ENCODE measurements at regions not wholly inside any gene's neighbourhood (a gene's known extent, or its start where the extent isn't known, plus 50 kb on each side); places are given as distances from the start of the nearest gene placed in this dataset.
"Not testable (repeated sequence)": the region's sequence is repeated elsewhere in the genome, so short reads cannot be mapped to it uniquely, and the experiment has no call there.

DNA sequence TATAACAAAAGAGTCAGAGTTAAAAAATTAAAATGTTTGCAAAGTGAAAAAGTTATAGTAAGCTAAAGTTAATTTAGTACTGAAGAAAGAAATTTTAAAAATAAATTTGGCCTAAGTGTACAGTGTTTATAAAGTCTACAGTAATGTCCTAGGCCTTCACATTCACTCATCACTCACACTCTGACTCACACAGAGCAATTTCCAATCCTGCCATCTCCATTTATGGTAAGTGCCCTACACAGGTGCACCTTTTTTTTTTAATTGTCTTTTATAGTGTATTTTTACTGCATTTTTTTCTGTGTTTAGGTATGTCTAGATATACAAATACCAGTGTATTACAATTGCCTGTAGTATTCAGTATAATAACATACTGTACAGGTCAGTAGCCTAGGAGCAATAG is 562.9 kb downstream of the PIK3C3 start:
- H3K27ac ChIP-seq = no peak overlapping the region
- H3K27me3 ChIP-seq (ENCODE audit: control insufficient read depth, insufficient read depth, low read length) = no peaks in the 10 kb centered on the region
- no peak overlapping the region for H2AFZ ChIP-seq
- no peak overlapping the region for H3K4me3 ChIP-seq (ENCODE audit: low read depth, low read length)
- no peaks in the 10 kb centered on the region for H3K9me3 ChIP-seq (ENCODE audit: control insufficient read depth, low read length)
- H3K79me2 ChIP-seq = no peaks in the 10 kb centered on the region
- H3K36me3 ChIP-seq (ENCODE audit: control insufficient read depth, insufficient read depth, low read length) = no peaks in the 10 kb centered on the region
- no peak overlapping the region for H3K4me2 ChIP-seq (ENCODE audit: low read length)
- H3K9ac ChIP-seq = no peak overlapping the region
- no peaks in the 10 kb centered on the region for H3K4me1 ChIP-seq
- TF ChIP-seq, protein P1, sequence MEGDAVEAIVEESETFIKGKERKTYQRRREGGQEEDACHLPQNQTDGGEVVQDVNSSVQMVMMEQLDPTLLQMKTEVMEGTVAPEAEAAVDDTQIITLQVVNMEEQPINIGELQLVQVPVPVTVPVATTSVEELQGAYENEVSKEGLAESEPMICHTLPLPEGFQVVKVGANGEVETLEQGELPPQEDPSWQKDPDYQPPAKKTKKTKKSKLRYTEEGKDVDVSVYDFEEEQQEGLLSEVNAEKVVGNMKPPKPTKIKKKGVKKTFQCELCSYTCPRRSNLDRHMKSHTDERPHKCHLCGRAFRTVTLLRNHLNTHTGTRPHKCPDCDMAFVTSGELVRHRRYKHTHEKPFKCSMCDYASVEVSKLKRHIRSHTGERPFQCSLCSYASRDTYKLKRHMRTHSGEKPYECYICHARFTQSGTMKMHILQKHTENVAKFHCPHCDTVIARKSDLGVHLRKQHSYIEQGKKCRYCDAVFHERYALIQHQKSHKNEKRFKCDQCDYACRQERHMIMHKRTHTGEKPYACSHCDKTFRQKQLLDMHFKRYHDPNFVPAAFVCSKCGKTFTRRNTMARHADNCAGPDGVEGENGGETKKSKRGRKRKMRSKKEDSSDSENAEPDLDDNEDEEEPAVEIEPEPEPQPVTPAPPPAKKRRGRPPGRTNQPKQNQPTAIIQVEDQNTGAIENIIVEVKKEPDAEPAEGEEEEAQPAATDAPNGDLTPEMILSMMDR (IDR thresholded peaks at IDR 0.05) = no peak

DNA sequence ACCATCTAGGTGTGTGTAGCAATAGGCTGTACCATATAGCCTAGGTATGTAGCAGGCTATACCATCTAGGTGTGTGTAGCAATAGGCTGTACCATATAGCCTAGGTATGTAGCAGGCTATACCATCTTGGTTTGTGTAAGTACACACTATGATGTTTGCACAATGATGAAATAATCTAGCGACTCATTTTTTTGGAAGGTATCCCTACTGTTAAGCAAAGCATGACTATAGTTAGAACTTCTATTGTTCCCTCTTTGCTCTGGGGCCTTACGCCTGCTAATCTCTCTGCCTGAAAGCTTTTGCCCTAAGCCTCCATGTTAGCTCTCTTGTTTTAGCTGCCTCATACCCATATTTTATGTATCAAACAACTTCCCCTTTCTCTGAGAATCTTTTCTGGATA is 563.3 kb downstream of the PIK3C3 start:
- H3K36me3 ChIP-seq (ENCODE audit: control insufficient read depth, insufficient read depth, low read length); H3K4me2 ChIP-seq (ENCODE audit: low read length); H3K27me3 ChIP-seq (ENCODE audit: control insufficient read depth, insufficient read depth, low read length); H3K27ac ChIP-seq; H3K79me2 ChIP-seq; H3K4me3 ChIP-seq (ENCODE audit: low read depth, low read length); H3K4me1 ChIP-seq; H3K9ac ChIP-seq; H3K9me3 ChIP-seq (ENCODE audit: control insufficient read depth, low read length); H2AFZ ChIP-seq: not testable (repeated sequence)

- Histone ChIP-seq H3K9ac (no peak overlapping the region), H3K4me1 (no peaks in the 10 kb centered on the region), H3K36me3 (ENCODE audit: control insufficient read depth, insufficient read depth, low read length) (no peaks in the 10 kb centered on the region), H3K4me2 (ENCODE audit: low read length) (no peak overlapping the region), H3K27me3 (ENCODE audit: control insufficient read depth, insufficient read depth, low read length) (no peaks in the 10 kb centered on the region), H3K9me3 (ENCODE audit: control insufficient read depth, low read length) (no peaks in the 10 kb centered on the region), H2AFZ (no peak overlapping the region), H3K4me3 (ENCODE audit: low read depth, low read length) (no peak overlapping the region), H3K27ac (no peak overlapping the region), H3K79me2 (no peaks in the 10 kb centered on the region)
- TF ChIP-seq, protein P1 (IDR thresholded peaks at IDR 0.05) = no peak
These were observed 565.1 kb downstream of the PIK3C3 start for GRCh38 chr18:42520138-42520537.

DNA sequence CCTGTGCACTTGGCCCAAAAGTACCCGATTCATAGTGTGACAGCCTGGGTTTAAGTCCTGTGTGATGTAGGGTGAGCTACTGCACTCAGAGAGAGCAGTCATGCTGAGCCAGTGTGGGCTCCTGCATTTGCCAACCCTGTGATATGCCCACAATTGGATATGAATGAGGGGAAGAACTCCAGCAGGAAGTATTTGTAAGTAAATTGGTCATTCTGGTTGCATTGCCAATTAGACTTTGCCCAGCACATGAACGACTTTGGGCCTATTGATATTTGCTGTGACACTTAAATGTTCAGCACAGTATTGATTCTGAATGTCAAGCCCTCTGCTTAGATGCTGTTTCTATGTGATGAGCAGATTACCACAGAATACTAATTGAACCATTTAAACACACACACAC is 570.9 kb downstream of the PIK3C3 start:
- no peak overlapping the region for H3K4me2 ChIP-seq (ENCODE audit: low read length)
- no peaks in the 10 kb centered on the region for H3K27me3 ChIP-seq (ENCODE audit: control insufficient read depth, insufficient read depth, low read length)
- TF ChIP-seq, protein P1 (IDR thresholded peaks at IDR 0.05) = no peak
- no peak overlapping the region for H3K4me3 ChIP-seq (ENCODE audit: low read depth, low read length)
- no peak overlapping the region for H2AFZ ChIP-seq
- H3K27ac ChIP-seq = no peak overlapping the region
- no peaks in the 10 kb centered on the region for H3K4me1 ChIP-seq
- no peaks in the 10 kb centered on the region for H3K36me3 ChIP-seq (ENCODE audit: control insufficient read depth, insufficient read depth, low read length)
- no peaks in the 10 kb centered on the region for H3K79me2 ChIP-seq
- no peaks in the 10 kb centered on the region for H3K9me3 ChIP-seq (ENCODE audit: control insufficient read depth, low read length)
- no peak overlapping the region for H3K9ac ChIP-seq

DNA sequence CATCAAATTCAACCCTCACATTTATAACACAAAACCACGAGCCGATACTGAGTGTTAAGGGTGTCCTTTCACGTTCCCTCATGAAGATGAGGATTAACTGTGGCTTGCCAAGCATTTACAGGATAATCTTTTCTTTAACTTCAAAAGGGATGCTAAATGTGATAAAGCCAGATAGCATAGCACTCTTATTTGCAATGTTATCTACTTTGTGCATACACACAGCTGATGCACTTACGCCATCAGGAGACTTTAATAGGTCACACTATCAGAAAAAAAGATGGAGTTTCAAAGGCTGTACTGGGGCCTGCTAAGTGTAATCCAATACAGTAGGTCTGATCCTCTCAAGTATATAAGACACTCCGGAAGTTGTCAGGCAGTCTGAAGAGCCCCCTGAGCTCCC is 572.7 kb downstream of the PIK3C3 start:
- Histone ChIP-seq H3K27me3 (ENCODE audit: control insufficient read depth, insufficient read depth, low read length) (no peaks in the 10 kb centered on the region), H3K4me3 (ENCODE audit: low read depth, low read length) (no peak overlapping the region), H3K9ac (no peak overlapping the region), H3K36me3 (ENCODE audit: control insufficient read depth, insufficient read depth, low read length) (no peaks in the 10 kb centered on the region), H3K79me2 (no peaks in the 10 kb centered on the region), H2AFZ (no peak overlapping the region), H3K9me3 (ENCODE audit: control insufficient read depth, low read length) (no peaks in the 10 kb centered on the region), H3K27ac (no peak overlapping the region), H3K4me2 (ENCODE audit: low read length) (no peak overlapping the region), H3K4me1 (no peaks in the 10 kb centered on the region)
- TF ChIP-seq, protein P1 (IDR thresholded peaks at IDR 0.05) = no peak

All from parathyroid adenoma (tissue), 2 donors.